HG03066 (cell line): ENCODE measurements at regions not wholly inside any gene's neighbourhood (a gene's known extent, or its start where the extent isn't known, plus 50 kb on each side); places are given as distances from the start of the nearest gene placed in this dataset.
"Not testable (repeated sequence)": the region's sequence is repeated elsewhere in the genome, so short reads cannot be mapped to it uniquely, and the experiment has no call there.

Experiments used
- ATAC-seq: cut with Tn5 transposase; IDR thresholded peaks from one replicate; pipeline ENCODE4 v1.9.1; 2021; ENCODE audit warnings: low read depth; ENCODE audit not compliant: unreplicated experiment

- ATAC-seq, result not testable (repeated sequence)
These were observed 75.6 kb downstream of the MRPL39 start for GRCh38 chr21:25531538-25532250.

- no peak for ATAC-seq
These were observed 78.8 kb downstream of the MRPL39 start for GRCh38 chr21:25528515-25528914.

- no peak for ATAC-seq
These were observed 88.8 kb downstream of the MRPL39 start for GRCh38 chr21:25518491-25518911.

GRCh38 chr21:25515484-25516405, 91.5 kb downstream of the MRPL39 start:
- ATAC-seq, result no peak

GRCh38 chr21:25513810-25514209, 93.5 kb downstream of the MRPL39 start:
- ATAC-seq, result no peak

GRCh38 chr21:25512095-25513081, 94.9 kb downstream of the MRPL39 start:
- ATAC-seq, result no peak

GRCh38 chr21:25509862-25510261, 97.4 kb downstream of the MRPL39 start:
- peak; percentile 59 for ATAC-seq

- no peak for ATAC-seq
These were observed 98.9 kb downstream of the MRPL39 start for GRCh38 chr21:25508364-25508763.

- no peak for ATAC-seq
These were observed 99.8 kb downstream of the MRPL39 start for GRCh38 chr21:25507522-25507921.

- no peak for ATAC-seq
These were observed 100.4 kb downstream of the MRPL39 start for GRCh38 chr21:25506887-25507286.

- ATAC-seq, result no peak
These were observed 101.0 kb downstream of the MRPL39 start for GRCh38 chr21:25506261-25506660.

GRCh38 chr21:25503981-25504380, 103.3 kb downstream of the MRPL39 start:
- no peak for ATAC-seq

- no peak for ATAC-seq
These were observed 105.2 kb downstream of the MRPL39 start for GRCh38 chr21:25501996-25502665.

- no peak for ATAC-seq
These were observed 105.8 kb downstream of the MRPL39 start for GRCh38 chr21:25501462-25501861.

- no peak for ATAC-seq
These were observed 106.7 kb downstream of the MRPL39 start for GRCh38 chr21:25500598-25500997.

- no peak for ATAC-seq
These were observed 110.3 kb downstream of the MRPL39 start for GRCh38 chr21:25496825-25497482.

- no peak for ATAC-seq
These were observed 112.5 kb downstream of the MRPL39 start for GRCh38 chr21:25494804-25495203.

- ATAC-seq, result no peak
These were observed 113.6 kb downstream of the MRPL39 start for GRCh38 chr21:25493722-25494121.

GRCh38 chr21:25491267-25491666, 116.0 kb downstream of the MRPL39 start:
- no peak for ATAC-seq
